ENCODE measurements at regions not wholly inside any gene's neighbourhood (a gene's known extent, or its start where the extent isn't known, plus 50 kb on each side); places are given as distances from the start of the nearest gene placed in this dataset.

DNA sequence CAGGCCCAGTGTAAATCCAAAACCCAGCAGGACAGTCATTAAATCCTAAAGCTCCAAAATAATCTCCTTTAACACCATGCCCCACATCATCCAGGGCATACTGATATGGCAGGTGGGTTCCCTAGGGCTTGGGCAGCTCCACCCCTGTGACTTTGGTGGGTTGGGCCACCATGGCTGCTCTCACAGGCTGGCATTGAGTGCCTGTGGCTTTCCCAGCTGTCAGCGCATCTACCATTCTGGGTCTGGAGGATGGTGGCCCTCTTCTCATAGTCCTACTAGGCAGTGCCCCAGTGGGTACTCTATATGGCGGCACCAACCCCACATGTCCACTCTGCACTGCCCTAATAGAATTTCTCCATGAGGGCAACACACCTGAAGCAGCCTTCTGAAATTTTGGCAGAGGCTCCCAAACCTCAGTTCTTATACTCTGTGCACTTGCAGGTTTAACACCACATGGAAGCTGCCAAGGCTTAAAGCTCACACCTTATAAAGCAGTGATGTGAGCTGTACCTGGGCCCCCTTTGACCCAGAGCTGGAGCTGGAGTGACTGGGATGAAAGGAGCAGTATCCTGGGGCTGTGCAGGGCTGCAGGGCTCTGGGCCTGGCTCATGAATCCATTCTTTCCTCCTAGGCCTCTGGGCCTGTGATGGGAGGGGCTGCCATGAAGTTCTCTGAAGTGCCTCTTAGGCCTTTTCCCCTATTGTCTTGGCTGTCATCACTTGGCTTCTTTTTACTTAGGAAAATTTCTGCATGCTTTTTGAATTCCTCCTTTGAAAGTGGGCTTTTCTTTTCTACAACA is 765.5 kb upstream of the EPHA7 start:
- TF ChIP-seq, protein P1, sequence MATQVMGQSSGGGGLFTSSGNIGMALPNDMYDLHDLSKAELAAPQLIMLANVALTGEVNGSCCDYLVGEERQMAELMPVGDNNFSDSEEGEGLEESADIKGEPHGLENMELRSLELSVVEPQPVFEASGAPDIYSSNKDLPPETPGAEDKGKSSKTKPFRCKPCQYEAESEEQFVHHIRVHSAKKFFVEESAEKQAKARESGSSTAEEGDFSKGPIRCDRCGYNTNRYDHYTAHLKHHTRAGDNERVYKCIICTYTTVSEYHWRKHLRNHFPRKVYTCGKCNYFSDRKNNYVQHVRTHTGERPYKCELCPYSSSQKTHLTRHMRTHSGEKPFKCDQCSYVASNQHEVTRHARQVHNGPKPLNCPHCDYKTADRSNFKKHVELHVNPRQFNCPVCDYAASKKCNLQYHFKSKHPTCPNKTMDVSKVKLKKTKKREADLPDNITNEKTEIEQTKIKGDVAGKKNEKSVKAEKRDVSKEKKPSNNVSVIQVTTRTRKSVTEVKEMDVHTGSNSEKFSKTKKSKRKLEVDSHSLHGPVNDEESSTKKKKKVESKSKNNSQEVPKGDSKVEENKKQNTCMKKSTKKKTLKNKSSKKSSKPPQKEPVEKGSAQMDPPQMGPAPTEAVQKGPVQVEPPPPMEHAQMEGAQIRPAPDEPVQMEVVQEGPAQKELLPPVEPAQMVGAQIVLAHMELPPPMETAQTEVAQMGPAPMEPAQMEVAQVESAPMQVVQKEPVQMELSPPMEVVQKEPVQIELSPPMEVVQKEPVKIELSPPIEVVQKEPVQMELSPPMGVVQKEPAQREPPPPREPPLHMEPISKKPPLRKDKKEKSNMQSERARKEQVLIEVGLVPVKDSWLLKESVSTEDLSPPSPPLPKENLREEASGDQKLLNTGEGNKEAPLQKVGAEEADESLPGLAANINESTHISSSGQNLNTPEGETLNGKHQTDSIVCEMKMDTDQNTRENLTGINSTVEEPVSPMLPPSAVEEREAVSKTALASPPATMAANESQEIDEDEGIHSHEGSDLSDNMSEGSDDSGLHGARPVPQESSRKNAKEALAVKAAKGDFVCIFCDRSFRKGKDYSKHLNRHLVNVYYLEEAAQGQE (IDR thresholded peaks at IDR 0.05; ENCODE audit: insufficient read depth in 1 of 2, low read depth in 2 of 2, low read length in 2 of 2), result no peak
- no peak for TF ChIP-seq TAF1 (IDR thresholded peaks at IDR 0.05; ENCODE audit: borderline replicate concordance, insufficient read depth, low read length)
- TF ChIP-seq FOXP2 (optimal IDR thresholded peaks at IDR 0.05; ENCODE audit: borderline replicate concordance, extremely low read depth, extremely low read length, insufficient read depth), result no peak
- TF ChIP-seq POLR2AphosphoS5 (IDR thresholded peaks at IDR 0.05; ENCODE audit: low read depth, low read length), result no peak

Data from PFSK-1 (cell line).